IPS-20b (cell line): ENCODE measurements at regions not wholly inside any gene's neighbourhood (a gene's known extent, or its start where the extent isn't known, plus 50 kb on each side); places are given as distances from the start of the nearest gene placed in this dataset.

Source experiments
- H3K27ac ChIP-seq: one replicate; pipeline ENCODE4 v1.5.1; 2013; ENCODE audit warnings: low read length
- H3K27me3 ChIP-seq: 2 replicates; pipeline ENCODE4 v1.6.1; 2013; ENCODE audit warnings: mild to moderate bottlenecking, low read length, inconsistent platforms; ENCODE audit not compliant: insufficient read depth
- H3K36me3 ChIP-seq: 2 replicates; pipeline ENCODE4 v1.6.1; 2013; ENCODE audit warnings: low read depth, mild to moderate bottlenecking, inconsistent platforms, low read length, moderate library complexity; ENCODE audit not compliant: insufficient read depth
- H3K4me1 ChIP-seq: 2 replicates; pipeline ENCODE4 v1.6.1; 2013; ENCODE audit warnings: mild to moderate bottlenecking, control low read depth, inconsistent platforms, low read length, moderate library complexity; ENCODE audit not compliant: insufficient read depth
- H3K4me3 ChIP-seq: 2 replicates; pipeline ENCODE4 v1.5.1; 2013; ENCODE audit warnings: mild to moderate bottlenecking, low read length, inconsistent platforms
- H3K9ac ChIP-seq: 2 replicates; pipeline ENCODE4 v1.6.1; 2013; ENCODE audit warnings: low read depth, mild to moderate bottlenecking, inconsistent platforms, low read length, moderate library complexity
- H3K9me3 ChIP-seq: 2 replicates; pipeline ENCODE4 v1.6.1; 2013; ENCODE audit warnings: mild to moderate bottlenecking, low read depth, low read length, inconsistent platforms; ENCODE audit not compliant: insufficient read depth

- Histone ChIP-seq H3K4me3 (no peak overlapping the region), H3K9ac (no peak overlapping the region), H3K4me1 (no peaks in the 10 kb centered on the region), H3K27me3 (no peaks in the 10 kb centered on the region), H3K9me3 (peaks cover 4% of the 10 kb centered on the region), H3K36me3 (no peaks in the 10 kb centered on the region), H3K27ac (no peak overlapping the region)
Observed at GRCh38 chr12:19038209-19038608, 91.3 kb upstream of the PLEKHA5 start.

DNA sequence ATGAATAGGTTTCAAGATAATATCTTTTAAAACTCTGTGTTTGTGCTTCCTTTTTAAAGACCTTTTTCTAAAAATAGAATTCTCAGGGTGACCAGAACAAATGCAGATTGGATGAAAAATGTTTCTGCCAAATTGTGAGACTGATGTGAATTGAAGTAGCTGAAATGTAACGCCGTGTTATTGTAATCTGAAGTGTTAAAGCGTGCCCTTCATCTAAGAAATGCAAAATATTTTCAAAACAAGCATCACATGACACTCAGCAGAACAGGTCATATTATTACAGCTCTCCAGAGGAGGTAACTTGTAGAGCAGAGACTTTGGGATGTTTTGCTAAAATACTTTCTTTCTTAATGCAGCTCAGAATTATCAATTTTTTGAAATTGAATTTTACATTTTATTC, 90.0 kb upstream of the PLEKHA5 start:
- no peak overlapping the region for H3K9ac ChIP-seq
- H3K36me3 ChIP-seq, result no peaks in the 10 kb centered on the region
- H3K27me3 ChIP-seq, result no peaks in the 10 kb centered on the region
- H3K27ac ChIP-seq, result no peak overlapping the region
- H3K9me3 ChIP-seq, result no peaks in the 10 kb centered on the region
- no peaks in the 10 kb centered on the region for H3K4me1 ChIP-seq
- no peak overlapping the region for H3K4me3 ChIP-seq

GRCh38 chr12:19042221-19042620, 87.3 kb upstream of the PLEKHA5 start:
- Histone ChIP-seq H3K36me3 (no peaks in the 10 kb centered on the region), H3K4me3 (no peak overlapping the region), H3K9ac (no peak overlapping the region), H3K27ac (no peak overlapping the region), H3K4me1 (no peaks in the 10 kb centered on the region), H3K27me3 (no peaks in the 10 kb centered on the region), H3K9me3 (no peaks in the 10 kb centered on the region)

- Histone ChIP-seq H3K4me3 (no peak overlapping the region), H3K9ac (no peak overlapping the region), H3K27me3 (no peaks in the 10 kb centered on the region), H3K4me1 (no peaks in the 10 kb centered on the region), H3K27ac (no peak overlapping the region), H3K36me3 (no peaks in the 10 kb centered on the region), H3K9me3 (no peaks in the 10 kb centered on the region)
Observed at GRCh38 chr12:19044430-19044829, 85.1 kb upstream of the PLEKHA5 start.

- no peaks in the 10 kb centered on the region for H3K27me3 ChIP-seq
- H3K36me3 ChIP-seq, result no peaks in the 10 kb centered on the region
- no peak overlapping the region for H3K27ac ChIP-seq
- no peak overlapping the region for H3K4me3 ChIP-seq
- H3K9me3 ChIP-seq, result no peaks in the 10 kb centered on the region
- H3K4me1 ChIP-seq, result no peaks in the 10 kb centered on the region
- no peak overlapping the region for H3K9ac ChIP-seq
Observed at GRCh38 chr12:19044891-19045290, 84.6 kb upstream of the PLEKHA5 start.

DNA sequence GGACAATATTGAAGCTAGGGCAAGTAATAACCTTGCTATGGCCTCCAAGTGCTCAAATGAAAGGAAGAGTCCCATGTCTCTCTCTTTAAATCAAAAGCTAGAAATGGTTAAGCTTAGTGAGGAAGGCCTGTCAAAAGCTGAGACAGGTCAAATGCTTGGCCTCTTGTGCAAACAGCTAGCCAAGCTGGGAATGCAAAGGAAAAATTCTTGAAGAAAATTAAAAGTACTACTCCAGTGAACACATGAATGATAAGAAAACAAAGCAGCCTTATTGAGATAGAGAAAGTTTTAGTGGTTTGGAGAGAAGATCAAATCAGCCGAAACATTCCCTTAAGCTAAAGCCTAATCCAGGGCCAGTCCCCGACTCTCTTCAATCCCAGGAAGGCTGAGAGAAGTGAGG, 84.1 kb upstream of the PLEKHA5 start:
- no peak overlapping the region for H3K4me3 ChIP-seq
- H3K9me3 ChIP-seq, result no peaks in the 10 kb centered on the region
- H3K27me3 ChIP-seq, result no peaks in the 10 kb centered on the region
- H3K9ac ChIP-seq, result no peak overlapping the region
- H3K27ac ChIP-seq, result no peak overlapping the region
- no peaks in the 10 kb centered on the region for H3K4me1 ChIP-seq
- H3K36me3 ChIP-seq, result no peaks in the 10 kb centered on the region

GRCh38 chr12:19048943-19049342, 80.6 kb upstream of the PLEKHA5 start:
- Histone ChIP-seq H3K9me3 (no peaks in the 10 kb centered on the region), H3K27me3 (no peaks in the 10 kb centered on the region), H3K4me3 (no peak overlapping the region), H3K27ac (no peak overlapping the region), H3K36me3 (no peaks in the 10 kb centered on the region), H3K9ac (no peak overlapping the region), H3K4me1 (peaks cover 10% of the 10 kb centered on the region; the same call in 1 of the 2 replicates)

GRCh38 chr12:19052689-19053088, 76.8 kb upstream of the PLEKHA5 start:
- Histone ChIP-seq H3K27ac (no peak overlapping the region), H3K9ac (no peak overlapping the region), H3K27me3 (no peaks in the 10 kb centered on the region), H3K36me3 (no peaks in the 10 kb centered on the region), H3K4me3 (no peak overlapping the region), H3K4me1 (peaks cover 17% of the 10 kb centered on the region; the same call in 1 of the 2 replicates), H3K9me3 (no peaks in the 10 kb centered on the region)

DNA sequence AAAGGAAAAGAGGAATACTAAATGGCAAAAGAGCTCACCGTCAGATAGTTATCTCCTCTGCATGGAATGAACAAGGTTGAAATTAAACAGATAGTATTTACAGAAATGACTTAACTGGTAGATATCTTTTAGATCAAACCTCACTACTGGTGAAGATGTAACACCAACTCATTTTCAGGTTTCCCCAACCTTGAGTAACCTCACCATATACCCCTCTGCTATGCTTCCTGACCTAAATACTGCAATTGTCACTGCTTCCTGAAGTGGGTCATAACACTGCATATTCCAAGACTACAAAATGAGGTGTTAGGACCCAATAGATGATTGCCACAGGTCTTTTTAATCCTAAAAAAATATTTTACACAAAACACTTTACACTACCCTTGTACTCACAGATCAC, 76.3 kb upstream of the PLEKHA5 start:
- Histone ChIP-seq H3K9me3 (no peaks in the 10 kb centered on the region), H3K27ac (no peak overlapping the region), H3K9ac (no peak overlapping the region), H3K36me3 (no peaks in the 10 kb centered on the region), H3K4me1 (peaks cover 17% of the 10 kb centered on the region; the same call in 1 of the 2 replicates), H3K4me3 (no peak overlapping the region), H3K27me3 (no peaks in the 10 kb centered on the region)

GRCh38 chr12:19054035-19054434, 75.5 kb upstream of the PLEKHA5 start:
- Histone ChIP-seq H3K9ac (no peak overlapping the region), H3K9me3 (no peaks in the 10 kb centered on the region), H3K4me1 (peaks cover 17% of the 10 kb centered on the region; the same call in 1 of the 2 replicates), H3K36me3 (no peaks in the 10 kb centered on the region), H3K27me3 (no peaks in the 10 kb centered on the region), H3K4me3 (no peak overlapping the region), H3K27ac (no peak overlapping the region)

DNA sequence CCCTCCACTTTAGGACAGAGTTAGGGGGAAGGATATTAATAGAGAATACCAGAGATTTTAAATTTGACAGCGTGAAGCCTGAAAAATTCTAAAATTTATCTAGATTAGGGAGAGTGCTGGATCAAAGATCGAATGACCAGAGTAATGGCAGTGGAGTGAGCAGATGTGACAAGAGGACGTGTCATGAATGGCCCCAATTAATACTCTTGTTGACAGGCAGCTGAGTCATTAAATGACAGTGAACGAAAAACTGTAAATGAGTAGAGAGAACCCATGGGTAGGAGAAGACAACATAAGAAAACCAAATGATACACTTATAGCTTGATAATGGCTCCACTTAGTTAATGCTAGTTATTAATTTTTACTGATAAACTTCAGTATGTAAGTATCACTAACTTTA, 73.9 kb upstream of the PLEKHA5 start:
- no peaks in the 10 kb centered on the region for H3K9me3 ChIP-seq
- H3K36me3 ChIP-seq, result no peaks in the 10 kb centered on the region
- no peak overlapping the region for H3K4me3 ChIP-seq
- H3K27ac ChIP-seq, result no peak overlapping the region
- no peak overlapping the region for H3K9ac ChIP-seq
- H3K27me3 ChIP-seq, result no peaks in the 10 kb centered on the region
- peaks cover 17% of the 10 kb centered on the region; the same call in 1 of the 2 replicates for H3K4me1 ChIP-seq

- Histone ChIP-seq H3K4me3 (no peak overlapping the region), H3K9me3 (no peaks in the 10 kb centered on the region), H3K9ac (no peak overlapping the region), H3K4me1 (peaks cover 11% of the 10 kb centered on the region; the same call in 1 of the 2 replicates), H3K36me3 (no peaks in the 10 kb centered on the region), H3K27ac (no peak overlapping the region), H3K27me3 (no peaks in the 10 kb centered on the region)
Observed at GRCh38 chr12:19058235-19059021, 71.1 kb upstream of the PLEKHA5 start.
